ENCODE measurements at regions not wholly inside any gene's neighbourhood (a gene's known extent, or its start where the extent isn't known, plus 50 kb on each side); places are given as distances from the start of the nearest gene placed in this dataset.

GRCh38 chr5:85515588-85515987 is 1102.2 kb upstream of the COX7C start (continued):
- TF ChIP-seq BCL3 (IDR thresholded peaks at IDR 0.05; ENCODE audit: borderline replicate concordance, insufficient read depth, low read depth, low read length, poor library complexity, severe bottlenecking): no peak
- TF ChIP-seq ATF3 (IDR thresholded peaks at IDR 0.05; ENCODE audit: borderline replicate concordance, extremely low read depth, low read depth, low read length): no peak
- TF ChIP-seq TCF12 (IDR thresholded peaks at IDR 0.05; ENCODE audit: low read depth, low read length): no peak
- no peak for TF ChIP-seq KAT2A (conservative IDR thresholded peaks at IDR 0.05; ENCODE audit: control insufficient read depth, low read depth, low read length)
- TF ChIP-seq SIN3A (IDR thresholded peaks at IDR 0.05; ENCODE audit: low read depth, low read length): no peak
- no peak for TF ChIP-seq SMAD5 (IDR thresholded peaks at IDR 0.05; ENCODE audit: low read depth)
- no peak for TF ChIP-seq CHD2 (IDR thresholded peaks at IDR 0.05; ENCODE audit: borderline replicate concordance, low read depth, low read length)

GRCh38 chr5:85517386-85517785 is 1100.4 kb upstream of the COX7C start:
- no peaks in the 10 kb centered on the region for H4K20me1 ChIP-seq (ENCODE audit: control insufficient read depth, insufficient read depth)
- BruUV-seq (replicated peaks): no TSS peak
- RAD21 ChIA-PET (ENCODE audit: unreplicated experiment): no interaction called here
- FAIRE-seq (no peak), ATAC-seq (no peak), DNase-seq (ENCODE audit: low read depth, low spot score) (no peak)
- no peak overlapping the region for H3K4me2 ChIP-seq (ENCODE audit: control insufficient read depth, insufficient read depth)
- no peak overlapping the region for H2AFZ ChIP-seq (ENCODE audit: control insufficient read depth, low read depth, low read length)
- H3K79me2 ChIP-seq (ENCODE audit: control insufficient read depth, insufficient read depth, low read length): no peaks in the 10 kb centered on the region
- no peaks in the 10 kb centered on the region for H3K36me3 ChIP-seq (ENCODE audit: control insufficient read depth in 2 of 2, insufficient read depth in 2 of 2, low read length in 1 of 2)
- no peaks in the 10 kb centered on the region for H3K4me1 ChIP-seq (ENCODE audit: control insufficient read depth, insufficient read depth, low read length)
- SMC1A ChIA-PET (ENCODE audit: uncharacterized antibody, unreplicated experiment): interaction anchor here (0.7 kb wide), 1 partner anchor 63 kb away, joined by 3 read pairs; no protein-coding TSS in a partner anchor
- intact Hi-C loops (cut with micrococcal nuclease; ENCODE audit: unreplicated experiment): no loop called here
- in situ Hi-C loops (cut with MboI): no loop called here
- H3K27me3 ChIP-seq (replicated peaks in 1 of 2; ENCODE audit: control insufficient read depth in 2 of 2, insufficient read depth in 2 of 2, low read length in 1 of 2): no peaks in the 10 kb centered on the region
- H3K9me3 ChIP-seq (replicated peaks; ENCODE audit: control insufficient read depth, insufficient read depth, low read length): no peaks in the 10 kb centered on the region
- no peak overlapping the region for H3K9ac ChIP-seq (ENCODE audit: control insufficient read depth, insufficient read depth, low read length)
- CTCF ChIA-PET: no interaction called here
- POLR2A ChIA-PET: no interaction called here
- H3K4me3 ChIP-seq: no peak overlapping the region
- no peak overlapping the region for H3K27ac ChIP-seq (ENCODE audit: control insufficient read depth, insufficient read depth)
- WGBS (ENCODE audit: insufficient coverage, insufficient replicate concordance, low lambda C conversion rate, missing lambda C conversion rate): 70% methylated on average over 3 of the region's 3 CpGs
- TF ChIP-seq ZNF217 (IDR thresholded peaks at IDR 0.05): no peak
- TF ChIP-seq ATF2 (IDR thresholded peaks at IDR 0.05; ENCODE audit: low read length): no peak
- TF ChIP-seq ZBED1 (IDR thresholded peaks at IDR 0.05; ENCODE audit: borderline replicate concordance): no peak
- no peak for TF ChIP-seq CUX1 (IDR thresholded peaks at IDR 0.05; ENCODE audit: insufficient replicate concordance, low read depth, low read length)
- no peak for TF ChIP-seq HSF1 (IDR thresholded peaks at IDR 0.05; ENCODE audit: low read depth, low read length)
- no peak for TF ChIP-seq STAT1 (conservative IDR thresholded peaks at IDR 0.05)
- no peak for TF ChIP-seq KDM1A (IDR thresholded peaks at IDR 0.05; ENCODE audit: borderline replicate concordance)
